Loucy (cell line): ENCODE measurements at regions not wholly inside any gene's neighbourhood (a gene's known extent, or its start where the extent isn't known, plus 50 kb on each side); places are given as distances from the start of the nearest gene placed in this dataset.

Source experiments
- H2AFZ ChIP-seq: fragments of 200-600 bp; sonication (generic); 2 replicates; pipeline ENCODE4 v1.6.0; 2016; ENCODE audit warnings: antibody characterized with exemption, mild to moderate bottlenecking, low read length, moderate library complexity
- H3F3A ChIP-seq: fragments of 200-600 bp; 2 replicates; pipeline ENCODE4 v1.6.0; 2016; ENCODE audit warnings: antibody characterized with exemption, low read depth, mild to moderate bottlenecking
- H3K27me3 ChIP-seq: fragments of 200-600 bp; sonication (generic); 2 replicates; pipeline ENCODE4 v1.6.1; 2014; ENCODE audit warnings: low read length, mild to moderate bottlenecking; ENCODE audit not compliant: insufficient read depth, poor library complexity, severe bottlenecking
- H3K36me3 ChIP-seq: fragments of 200-600 bp; sonication (generic); 2 replicates; pipeline ENCODE4 v1.6.1; 2016; ENCODE audit warnings: low read length; ENCODE audit not compliant: insufficient read depth
- H3K4me1 ChIP-seq: fragments of 200-600 bp; sonication (generic); 2 replicates; pipeline ENCODE4 v1.5.1; 2014; ENCODE audit warnings: low read length, mild to moderate bottlenecking; ENCODE audit not compliant: insufficient read depth, poor library complexity, severe bottlenecking
- H3K4me2 ChIP-seq: fragments of 200-600 bp; sonication (generic); 2 replicates; pipeline ENCODE4 v1.6.0; 2014; ENCODE audit warnings: antibody characterized with exemption, low read length, low read depth, mild to moderate bottlenecking; ENCODE audit not compliant: poor library complexity, severe bottlenecking
- H3K4me3 ChIP-seq: fragments of 200-600 bp; sonication (generic); 2 replicates; pipeline ENCODE4 v1.5.1; 2014; ENCODE audit warnings: low read length, mild to moderate bottlenecking, mixed read lengths; ENCODE audit not compliant: poor library complexity, severe bottlenecking
- H3K79me2 ChIP-seq: fragments of 200-600 bp; sonication (generic); 2 replicates; pipeline ENCODE4 v1.6.1; 2014; ENCODE audit warnings: low read length; ENCODE audit not compliant: insufficient read depth
- H3K9ac ChIP-seq: fragments of 200-600 bp; sonication (generic); 2 replicates; pipeline ENCODE4 v1.6.0; 2014; ENCODE audit warnings: mild to moderate bottlenecking, low read depth, low read length, moderate library complexity; ENCODE audit not compliant: poor library complexity, severe bottlenecking
- H3K9me2 ChIP-seq: fragments of 200-600 bp; sonication (generic); replicated peaks from 2 replicates; pipeline ENCODE4 v1.6.1; 2016; ENCODE audit warnings: low read depth, low read length, mixed read lengths
- H3K9me3 ChIP-seq: fragments of 200-600 bp; sonication (generic); 2 replicates; pipeline ENCODE4 v1.6.1; 2014; ENCODE audit warnings: mild to moderate bottlenecking, antibody characterized with exemption, low read length, low read depth; ENCODE audit not compliant: insufficient read depth
- H4K20me1 ChIP-seq: fragments of 200-600 bp; sonication (generic); 2 replicates; pipeline ENCODE4 v1.6.0; 2014; ENCODE audit warnings: antibody characterized with exemption, low read length, mild to moderate bottlenecking; ENCODE audit not compliant: insufficient read depth, poor library complexity, severe bottlenecking
- EZH2phosphoT487 ChIP-seq: fragments of 200-600 bp; IDR thresholded peaks from 2 replicates; pipeline ENCODE4 v1.6.1; 2018; ENCODE audit warnings: antibody characterized with exemption, mild to moderate bottlenecking, moderate library complexity, borderline replicate concordance
- TF ChIP-seq, protein P1 (sequence below): fragments of 200-600 bp; sonication (generic); conservative IDR thresholded peaks from 2 replicates; pipeline ENCODE4 v1.5.1; 2014; ENCODE audit warnings: mild to moderate bottlenecking, antibody characterized with exemption, low read length

DNA sequence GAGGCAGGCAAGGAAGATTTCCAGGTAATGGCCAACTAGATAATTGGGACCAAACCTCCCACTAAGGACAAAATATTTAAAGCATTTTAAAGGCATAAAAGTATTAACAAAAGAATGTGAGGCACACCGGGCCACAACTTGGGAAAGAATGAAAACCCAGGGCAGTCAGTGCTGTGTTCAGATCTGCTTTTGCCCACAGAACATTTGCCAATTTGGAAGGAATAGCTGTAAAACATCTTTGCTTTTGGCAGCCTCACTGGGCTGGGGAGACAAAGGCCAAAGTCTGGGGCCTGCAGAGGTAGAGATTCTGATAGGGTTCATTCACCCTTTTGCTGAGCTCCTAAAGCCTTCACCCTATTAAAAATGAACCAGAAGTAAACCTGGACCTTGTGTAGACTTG, 82.3 kb downstream of the SYNE3 start:
- H3K9ac ChIP-seq: no peak overlapping the region
- H3K4me3 ChIP-seq: no peak overlapping the region
- TF ChIP-seq EZH2phosphoT487: no peak
- TF ChIP-seq, protein P1, sequence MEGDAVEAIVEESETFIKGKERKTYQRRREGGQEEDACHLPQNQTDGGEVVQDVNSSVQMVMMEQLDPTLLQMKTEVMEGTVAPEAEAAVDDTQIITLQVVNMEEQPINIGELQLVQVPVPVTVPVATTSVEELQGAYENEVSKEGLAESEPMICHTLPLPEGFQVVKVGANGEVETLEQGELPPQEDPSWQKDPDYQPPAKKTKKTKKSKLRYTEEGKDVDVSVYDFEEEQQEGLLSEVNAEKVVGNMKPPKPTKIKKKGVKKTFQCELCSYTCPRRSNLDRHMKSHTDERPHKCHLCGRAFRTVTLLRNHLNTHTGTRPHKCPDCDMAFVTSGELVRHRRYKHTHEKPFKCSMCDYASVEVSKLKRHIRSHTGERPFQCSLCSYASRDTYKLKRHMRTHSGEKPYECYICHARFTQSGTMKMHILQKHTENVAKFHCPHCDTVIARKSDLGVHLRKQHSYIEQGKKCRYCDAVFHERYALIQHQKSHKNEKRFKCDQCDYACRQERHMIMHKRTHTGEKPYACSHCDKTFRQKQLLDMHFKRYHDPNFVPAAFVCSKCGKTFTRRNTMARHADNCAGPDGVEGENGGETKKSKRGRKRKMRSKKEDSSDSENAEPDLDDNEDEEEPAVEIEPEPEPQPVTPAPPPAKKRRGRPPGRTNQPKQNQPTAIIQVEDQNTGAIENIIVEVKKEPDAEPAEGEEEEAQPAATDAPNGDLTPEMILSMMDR: no peak
- H3K79me2 ChIP-seq: no peaks in the 10 kb centered on the region
- H4K20me1 ChIP-seq: no peaks in the 10 kb centered on the region
- no peaks in the 10 kb centered on the region for H3K27me3 ChIP-seq
- H3F3A ChIP-seq: no peaks in the 10 kb centered on the region
- H3K4me1 ChIP-seq: no peaks in the 10 kb centered on the region
- H3K9me2 ChIP-seq: no peaks in the 10 kb centered on the region
- no peak overlapping the region for H2AFZ ChIP-seq
- H3K9me3 ChIP-seq: no peaks in the 10 kb centered on the region
- H3K36me3 ChIP-seq: no peaks in the 10 kb centered on the region
- no peak overlapping the region for H3K4me2 ChIP-seq

DNA sequence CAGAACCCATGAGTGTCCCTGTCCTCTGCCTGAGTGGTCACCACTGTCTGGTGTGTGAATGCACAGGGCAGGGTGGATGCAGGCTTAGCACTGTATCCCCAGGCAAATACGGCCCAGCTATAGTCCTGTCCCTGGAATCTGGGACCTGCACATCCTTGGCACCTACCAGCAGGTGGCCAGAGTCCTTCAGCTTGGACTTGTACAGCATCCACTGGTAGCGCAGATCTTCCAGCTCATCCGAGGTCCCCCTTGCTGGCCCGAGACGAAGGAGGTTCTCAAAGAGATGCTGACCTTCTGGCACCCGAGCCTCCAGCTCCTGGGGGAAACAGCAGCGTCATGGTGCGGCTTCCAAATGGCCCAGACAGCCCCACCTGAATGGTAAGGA, 83.4 kb downstream of the SYNE3 start:
- Histone ChIP-seq H2AFZ (no peak overlapping the region), H3K36me3 (no peaks in the 10 kb centered on the region), H3K9me2 (no peaks in the 10 kb centered on the region), H4K20me1 (no peaks in the 10 kb centered on the region), H3K9me3 (no peaks in the 10 kb centered on the region), H3K4me3 (no peak overlapping the region), H3K4me2 (no peak overlapping the region), H3F3A (no peaks in the 10 kb centered on the region), H3K27me3 (no peaks in the 10 kb centered on the region), H3K9ac (no peak overlapping the region), H3K4me1 (no peaks in the 10 kb centered on the region), H3K79me2 (no peaks in the 10 kb centered on the region)
- TF ChIP-seq EZH2phosphoT487: no peak
- TF ChIP-seq, protein P1: no peak

DNA sequence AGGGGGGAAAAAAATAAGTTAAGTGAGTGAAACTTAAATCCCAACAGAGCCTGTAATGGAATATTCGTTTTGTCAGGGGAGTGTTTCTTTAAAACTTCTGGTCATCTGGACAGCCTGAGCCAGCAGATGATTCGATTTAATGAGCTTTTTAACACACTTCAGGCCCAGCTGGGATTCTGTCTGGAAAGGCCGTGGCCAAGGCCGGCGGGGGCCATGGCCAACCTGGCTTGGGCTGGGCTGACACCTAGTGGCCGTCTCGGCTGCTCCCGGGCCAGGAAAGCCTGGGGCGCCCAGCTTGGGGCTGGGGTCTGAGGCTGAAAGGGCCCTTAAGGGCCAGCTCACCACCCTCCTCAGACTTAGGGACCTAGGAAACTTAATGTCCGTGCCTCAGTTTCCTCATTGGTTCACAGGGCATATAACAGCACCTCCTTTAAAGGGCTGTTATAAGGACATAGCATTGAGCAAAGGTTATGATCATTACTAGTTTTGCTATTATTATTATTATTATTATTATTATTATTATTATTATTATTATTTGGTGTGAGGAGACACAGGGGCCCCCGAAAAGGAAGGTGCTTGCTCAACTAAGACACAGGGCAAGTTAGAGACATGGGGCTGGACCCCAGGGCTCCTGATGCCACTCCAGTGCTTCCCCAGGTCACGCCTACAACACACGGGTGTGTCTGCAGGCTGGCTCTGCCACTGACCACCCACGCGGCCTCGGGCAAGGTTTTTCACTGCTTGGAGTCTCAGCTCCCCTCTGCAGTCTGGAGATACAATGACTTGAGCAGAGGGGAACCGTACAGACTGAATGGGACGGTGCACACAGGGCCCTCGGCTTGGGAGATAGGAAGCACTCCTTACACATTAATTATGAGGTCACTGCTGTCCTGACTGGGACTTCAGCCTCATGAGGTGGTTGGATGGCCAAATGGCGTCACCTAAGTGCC, 84.0 kb downstream of the SYNE3 start:
- H3K9me2 ChIP-seq: no peaks in the 10 kb centered on the region
- no peak overlapping the region for H2AFZ ChIP-seq
- H3K4me1 ChIP-seq: no peaks in the 10 kb centered on the region
- no peaks in the 10 kb centered on the region for H3K36me3 ChIP-seq
- H4K20me1 ChIP-seq: no peaks in the 10 kb centered on the region
- no peak overlapping the region for H3K4me2 ChIP-seq
- no peaks in the 10 kb centered on the region for H3K79me2 ChIP-seq
- H3K27me3 ChIP-seq: no peaks in the 10 kb centered on the region
- no peaks in the 10 kb centered on the region for H3K9me3 ChIP-seq
- no peaks in the 10 kb centered on the region for H3F3A ChIP-seq
- TF ChIP-seq, protein P1: peak; percentile 65
- TF ChIP-seq EZH2phosphoT487: no peak
- no peak overlapping the region for H3K9ac ChIP-seq
- H3K4me3 ChIP-seq: no peak overlapping the region
